HepG2 (cell line): ENCODE measurements at regions not wholly inside any gene's neighbourhood (a gene's known extent, or its start where the extent isn't known, plus 50 kb on each side); places are given as distances from the start of the nearest gene placed in this dataset.
A peak's percentile ranks its signal among the peaks of the same experiment; 100 is the strongest.

Experiments used
- FOXP1 ChIP-seq, 2 experiments: fragments of 450-650 bp in 1 of 2; IDR thresholded peaks; 2 replicates each; pipeline ENCODE4 v1.6.1; 2017 to 2018; ENCODE audit warnings: antibody characterized with exemption in 1 of 2
- FOXP4 ChIP-seq: sonication (generic); formaldehyde crosslinking; IDR thresholded peaks from 2 replicates; pipeline ENCODE4 v1.4.0; 2020; ENCODE audit warnings: missing genetic modification reagents
- HMGXB3 ChIP-seq: sonication (generic); formaldehyde crosslinking; IDR thresholded peaks from 2 replicates; pipeline ENCODE4 v1.4.0; 2020; ENCODE audit warnings: missing genetic modification reagents, borderline replicate concordance
- MIER2 ChIP-seq: IDR thresholded peaks from 2 replicates; pipeline ENCODE4 v1.6.1; 2016; ENCODE audit warnings: missing biosample characterization, missing genetic modification reagents
- NBN ChIP-seq: fragments of 450-650 bp; conservative IDR thresholded peaks from 2 replicates; pipeline ENCODE4 v1.6.1; 2017
- RFX5 ChIP-seq: IDR thresholded peaks from 2 replicates; pipeline ENCODE4 v1.6.1; 2011; ENCODE audit warnings: low read depth, low read length, improper control_type of control experiment
- SIN3B ChIP-seq: fragments of 150-350 bp; IDR thresholded peaks from 2 replicates; pipeline ENCODE4 v1.6.1; 2014; ENCODE audit warnings: low read length
- SMC3 ChIP-seq: IDR thresholded peaks from 2 replicates; pipeline ENCODE4 v1.6.1; 2011; ENCODE audit warnings: low read length, improper control_type of control experiment
- ZFP82 ChIP-seq: sonication (generic); formaldehyde crosslinking; IDR thresholded peaks from 2 replicates; pipeline ENCODE4 v1.5.1; 2020; ENCODE audit warnings: mild to moderate bottlenecking, missing genetic modification reagents, borderline replicate concordance
- ZFP90 ChIP-seq: sonication (generic); formaldehyde crosslinking; IDR thresholded peaks from 2 replicates; pipeline ENCODE4 v1.8.0; 2022; ENCODE audit warnings: missing genetic modification reagents, mild to moderate bottlenecking, inconsistent platforms, borderline replicate concordance
- ZNF253 ChIP-seq: sonication (generic); formaldehyde crosslinking; IDR thresholded peaks from 2 replicates; pipeline ENCODE4 v1.8.0; 2022; ENCODE audit warnings: mild to moderate bottlenecking, missing genetic modification reagents, borderline replicate concordance
- ZNF264 ChIP-seq: sonication (generic); formaldehyde crosslinking; IDR thresholded peaks from 2 replicates; pipeline ENCODE4 v1.4.0; 2020; ENCODE audit warnings: missing genetic modification reagents
- ZNF407 ChIP-seq: sonication (generic); formaldehyde crosslinking; IDR thresholded peaks from one replicate; pipeline ENCODE4 v1.5.1; 2020; ENCODE audit warnings: mild to moderate bottlenecking, missing genetic modification reagents; ENCODE audit errors: not compliant biosample characterization
- ZNF563 ChIP-seq: sonication (generic); formaldehyde crosslinking; IDR thresholded peaks from 2 replicates; pipeline ENCODE4 v1.8.0; 2022; ENCODE audit warnings: mild to moderate bottlenecking, moderate library complexity, missing genetic modification reagents

GRCh38 chr11:86869966-86870570, 69.7 kb downstream of the PRSS23 start (continued):
- TF ChIP-seq SMC3 (peak; percentile 77), FOXP4 (CRISPR knock-in tag) (no peak), HMGXB3 (no peak), ZNF563 (CRISPR knock-in tag) (no peak), MIER2 (no peak), ZNF253 (CRISPR knock-in tag) (no peak), RFX5 (no peak), NBN (no peak), ZFP82 (CRISPR knock-in tag) (no peak), ZFP90 (CRISPR knock-in tag) (no peak), ZNF264 (CRISPR knock-in tag) (no peak), SIN3B (no peak), FOXP1 (IDR thresholded peaks at IDR 0.05) (no peak), FOXP1 (CRISPR knock-in tag; IDR thresholded peaks at IDR 0.05) (no peak), ZNF407 (CRISPR knock-in tag) (no peak)
